EH (cell line): ENCODE measurements at regions not wholly inside any gene's neighbourhood (a gene's known extent, or its start where the extent isn't known, plus 50 kb on each side); places are given as distances from the start of the nearest gene placed in this dataset.
"Not testable (repeated sequence)": the region's sequence is repeated elsewhere in the genome, so short reads cannot be mapped to it uniquely, and the experiment has no call there.

ENCODE experiments used
- DNase-seq: peaks from one replicate; pipeline ENCODE4 v3.0.0-alpha.2; 2015; ENCODE audit warnings: low read depth

GRCh38 chr1:8169364-8170058 is 143.4 kb upstream of the ERRFI1 start:
- DNase-seq = peak; percentile 82

- no peak for DNase-seq
Observed at GRCh38 chr1:8167936-8168335, 141.8 kb upstream of the ERRFI1 start.

- DNase-seq = no peak
Observed at GRCh38 chr1:8166406-8166805, 140.3 kb upstream of the ERRFI1 start.

- peak; percentile 27 for DNase-seq
Observed at GRCh38 chr1:8165595-8166360, 139.7 kb upstream of the ERRFI1 start.

DNA sequence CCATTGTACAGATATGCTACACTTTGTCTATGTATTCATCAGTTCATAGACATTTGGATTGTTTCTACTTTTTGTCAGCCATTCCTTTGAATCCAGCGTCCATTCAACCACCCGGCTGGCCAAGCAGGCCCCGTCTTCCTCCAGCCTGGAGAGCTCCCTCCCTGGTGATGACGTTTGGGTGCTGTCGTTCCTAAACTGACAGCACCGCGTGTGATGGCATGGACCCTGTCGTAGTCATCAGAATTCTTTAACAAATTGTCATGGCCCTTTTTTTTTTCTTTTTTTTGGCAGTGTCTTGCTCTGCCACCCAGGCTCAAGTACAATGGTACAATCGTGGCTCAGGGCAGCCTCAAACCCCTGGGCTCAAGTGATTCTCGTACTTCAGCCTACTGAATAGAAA is 138.6 kb upstream of the ERRFI1 start:
- no peak for DNase-seq

DNA sequence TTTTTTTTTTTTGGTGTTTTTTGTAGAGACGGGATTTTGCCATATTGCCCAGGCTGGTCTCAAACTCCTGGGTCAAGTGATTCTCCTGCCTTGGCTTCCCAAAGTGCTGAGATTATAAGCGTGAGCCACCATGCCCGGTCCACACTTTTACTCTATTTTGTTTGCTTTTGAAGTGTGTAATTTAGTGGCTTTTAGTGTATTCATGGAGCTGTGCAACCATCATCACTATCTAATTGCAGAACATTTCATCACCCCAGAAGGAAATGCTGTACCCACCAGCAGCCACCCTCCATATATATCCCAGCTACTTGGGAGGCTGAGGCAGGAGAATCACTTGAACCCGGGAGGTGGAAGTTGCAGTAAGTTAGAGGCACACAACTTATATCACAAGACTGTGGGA is 136.9 kb upstream of the ERRFI1 start:
- no peak for DNase-seq

DNA sequence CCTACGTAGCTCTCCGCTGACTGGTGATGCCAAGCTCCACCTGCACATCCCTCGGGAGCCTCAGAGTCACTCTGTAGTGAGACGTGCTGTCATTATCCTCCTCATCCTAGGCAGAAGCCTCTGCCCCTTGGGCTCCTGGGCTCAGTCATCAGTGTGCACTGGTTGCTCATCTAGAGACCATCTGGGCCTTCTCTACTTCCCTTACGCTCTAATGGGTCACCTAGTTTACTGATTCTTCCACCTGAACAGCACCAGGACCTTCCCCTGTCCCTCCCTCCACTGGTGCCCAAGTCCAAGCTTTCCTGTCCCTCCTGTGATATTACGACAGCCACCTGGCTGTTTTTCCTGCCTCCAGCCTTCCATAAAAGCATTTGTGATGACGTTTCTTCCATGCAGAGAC is 136.1 kb upstream of the ERRFI1 start:
- DNase-seq = no peak

DNA sequence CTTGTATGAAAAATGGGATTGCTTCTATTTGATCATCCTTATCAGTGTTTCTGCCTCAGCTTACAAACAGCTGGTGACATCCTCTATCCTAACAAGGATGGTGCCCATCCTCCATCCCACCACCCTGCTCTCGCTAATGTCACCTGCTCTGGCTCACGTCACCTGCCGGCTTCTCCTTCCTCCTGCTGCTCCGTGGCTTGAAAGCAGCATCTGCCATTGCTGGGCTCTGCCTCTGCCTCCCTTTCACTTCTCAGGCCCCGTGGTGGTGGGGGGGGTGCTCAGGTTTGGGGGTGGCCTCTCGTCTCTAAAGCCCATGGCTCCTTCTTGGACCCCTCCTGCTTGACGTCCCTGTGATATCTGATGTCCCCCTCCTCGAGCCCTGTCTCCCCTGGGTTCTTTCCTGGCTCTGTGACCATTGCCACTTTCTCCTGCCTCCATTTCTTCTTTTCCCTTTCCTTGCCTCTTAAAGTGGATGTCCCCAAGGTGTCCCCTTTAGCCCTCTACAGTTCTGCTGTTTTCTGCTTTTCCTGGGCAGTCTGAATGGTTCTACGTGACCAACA is 135.5 kb upstream of the ERRFI1 start:
- DNase-seq = no peak

DNA sequence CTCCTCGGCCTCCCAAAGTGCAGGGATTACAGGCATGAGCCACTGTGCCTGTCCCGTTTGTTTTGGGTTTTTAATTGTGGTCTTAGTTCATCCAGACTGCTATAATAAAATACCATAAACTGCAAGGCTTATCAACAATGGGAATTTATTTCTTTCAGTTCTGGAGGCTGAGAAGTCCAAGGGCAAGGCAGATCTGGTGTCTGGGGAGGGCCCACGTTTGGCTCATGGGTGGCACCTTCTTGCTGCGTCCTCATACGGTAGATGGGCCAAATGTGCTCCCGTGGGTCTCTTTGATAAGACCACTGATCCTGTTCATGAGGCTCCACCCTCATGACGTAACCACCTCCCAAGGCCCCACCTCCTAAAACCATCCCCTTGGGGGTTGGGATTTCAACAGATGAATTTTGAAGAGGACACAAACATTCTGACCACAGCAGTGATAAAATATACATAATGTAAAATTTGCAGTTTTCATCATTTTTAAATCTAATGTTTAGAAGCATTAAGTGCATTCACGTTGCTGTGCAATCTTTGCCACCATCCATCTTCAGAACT is 133.4 kb upstream of the ERRFI1 start:
- no peak for DNase-seq

DNA sequence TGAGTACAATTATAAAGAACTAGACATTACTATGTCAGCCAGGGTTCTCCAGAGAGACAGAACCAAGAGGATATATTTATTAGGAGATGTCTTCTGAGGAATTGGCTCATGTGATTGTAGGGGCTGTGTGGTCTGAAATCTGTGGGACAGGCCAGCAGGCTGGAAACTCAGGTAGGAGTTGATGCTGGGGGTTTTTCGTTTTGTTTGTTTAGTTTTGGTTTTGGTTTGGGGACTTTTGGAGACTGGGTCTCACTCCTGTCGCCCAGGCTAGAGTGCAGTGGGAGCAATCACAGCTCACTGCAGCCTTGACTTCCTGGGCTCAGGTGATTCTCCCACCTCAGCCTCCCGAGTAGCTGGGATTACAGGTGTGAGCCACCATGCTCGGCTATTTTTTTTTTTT is 132.9 kb upstream of the ERRFI1 start:
- DNase-seq = no peak

DNA sequence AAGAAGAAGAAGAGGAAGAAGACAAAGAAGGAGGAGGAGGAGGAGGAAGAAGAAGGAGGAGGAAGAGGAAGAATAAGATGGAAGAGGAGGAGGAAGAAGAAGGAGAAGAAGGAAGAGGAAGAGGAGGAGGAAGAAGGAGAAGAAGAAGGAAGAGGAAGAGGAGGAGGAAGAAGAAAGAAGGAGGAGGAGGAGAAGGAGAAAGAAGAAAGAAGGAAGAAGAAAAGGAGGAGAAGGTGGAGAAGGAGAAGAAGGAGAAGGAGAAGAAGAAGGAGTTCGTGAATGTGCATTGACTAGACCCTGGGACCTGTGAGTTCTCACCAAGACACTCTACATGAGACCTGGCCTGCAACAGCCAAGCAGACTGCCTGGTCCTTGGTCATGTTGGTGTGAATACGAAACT is 131.7 kb upstream of the ERRFI1 start:
- DNase-seq = no peak

GRCh38 chr1:8155528-8156186 is 129.5 kb upstream of the ERRFI1 start:
- DNase-seq = peak; percentile 27

DNA sequence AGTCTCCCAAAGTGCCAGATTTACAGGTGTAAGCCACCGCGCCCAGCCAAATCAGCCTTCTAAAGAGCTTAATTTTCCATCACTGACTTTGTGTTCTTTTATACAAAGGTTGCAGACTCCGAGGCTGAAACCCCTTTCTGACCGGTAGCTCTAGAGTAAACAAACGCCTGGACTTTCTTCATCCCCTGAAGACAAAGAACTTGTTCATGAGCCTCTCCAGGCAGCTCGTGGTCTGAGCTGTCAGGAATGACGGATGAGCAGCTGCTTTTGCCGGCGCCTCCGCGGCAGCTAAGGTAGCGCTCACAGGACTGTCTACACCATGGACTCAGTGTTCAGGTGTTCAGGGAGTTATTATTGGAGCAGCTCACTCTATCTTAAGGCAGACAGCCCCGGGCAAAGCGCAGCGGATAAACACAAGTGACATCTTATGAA is 128.5 kb upstream of the ERRFI1 start:
- DNase-seq = no peak

DNA sequence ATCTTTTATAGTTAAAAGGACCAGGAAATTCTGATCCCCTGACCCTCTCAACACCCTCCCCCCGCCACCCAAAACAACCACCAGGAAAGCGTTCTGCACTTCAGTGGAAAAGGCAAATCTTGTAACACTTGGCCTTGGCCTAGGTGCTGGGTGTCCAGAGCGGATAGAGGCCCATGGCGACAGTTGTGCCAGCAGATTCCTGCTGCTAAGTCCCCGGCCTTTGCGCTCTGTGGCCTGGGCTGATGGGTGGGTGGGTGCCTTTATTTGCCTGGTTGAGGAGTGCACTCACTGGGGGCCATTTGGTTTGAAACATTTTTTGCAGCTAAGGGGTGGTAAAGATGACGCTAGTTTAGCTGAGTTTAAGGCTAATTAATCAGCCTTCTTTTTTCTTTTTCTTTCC is 127.9 kb upstream of the ERRFI1 start:
- DNase-seq = no peak

GRCh38 chr1:8152731-8153702 is 126.9 kb upstream of the ERRFI1 start:
- no peak for DNase-seq

- DNase-seq = no peak
Observed at GRCh38 chr1:8151647-8152046, 125.5 kb upstream of the ERRFI1 start.

DNA sequence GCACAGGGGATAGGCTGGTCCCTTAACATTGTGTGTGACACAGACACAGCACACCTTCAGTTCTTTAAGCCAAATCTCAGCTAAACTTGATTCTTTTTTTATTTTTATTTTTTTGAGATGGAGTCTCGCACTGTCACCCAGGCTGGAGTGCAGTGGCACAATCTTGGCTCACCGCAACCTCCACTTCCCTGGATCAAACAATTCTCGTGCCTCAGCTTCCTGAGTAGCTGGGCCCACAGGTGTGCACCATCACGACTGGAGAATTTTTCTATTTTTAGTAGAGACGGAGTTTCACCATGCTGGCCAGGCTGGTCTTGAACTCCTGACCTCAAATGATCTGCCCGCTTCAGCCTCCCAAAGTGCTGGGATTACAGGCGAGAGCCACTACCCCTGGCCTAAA is 123.6 kb upstream of the ERRFI1 start:
- DNase-seq = not testable (repeated sequence)

DNA sequence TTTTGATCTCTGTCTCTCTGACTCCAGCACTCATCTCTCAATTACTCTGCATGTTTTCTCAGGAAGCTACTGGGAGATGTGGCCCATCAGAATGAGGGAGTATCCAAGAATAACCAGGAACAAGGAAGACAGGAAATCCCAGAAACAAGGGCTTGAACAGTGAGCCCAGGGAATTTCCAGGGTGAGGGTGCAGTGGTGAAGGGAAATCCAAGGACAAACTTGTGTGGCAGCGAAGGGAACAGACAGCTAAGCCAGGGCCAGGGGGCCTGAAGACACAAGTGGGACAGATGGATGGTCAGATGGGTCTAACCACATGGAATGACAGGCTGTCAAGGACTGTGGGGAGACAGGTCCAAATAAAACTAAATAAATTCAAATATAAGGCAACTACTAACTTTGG is 121.8 kb upstream of the ERRFI1 start:
- DNase-seq = peak; percentile 21

DNA sequence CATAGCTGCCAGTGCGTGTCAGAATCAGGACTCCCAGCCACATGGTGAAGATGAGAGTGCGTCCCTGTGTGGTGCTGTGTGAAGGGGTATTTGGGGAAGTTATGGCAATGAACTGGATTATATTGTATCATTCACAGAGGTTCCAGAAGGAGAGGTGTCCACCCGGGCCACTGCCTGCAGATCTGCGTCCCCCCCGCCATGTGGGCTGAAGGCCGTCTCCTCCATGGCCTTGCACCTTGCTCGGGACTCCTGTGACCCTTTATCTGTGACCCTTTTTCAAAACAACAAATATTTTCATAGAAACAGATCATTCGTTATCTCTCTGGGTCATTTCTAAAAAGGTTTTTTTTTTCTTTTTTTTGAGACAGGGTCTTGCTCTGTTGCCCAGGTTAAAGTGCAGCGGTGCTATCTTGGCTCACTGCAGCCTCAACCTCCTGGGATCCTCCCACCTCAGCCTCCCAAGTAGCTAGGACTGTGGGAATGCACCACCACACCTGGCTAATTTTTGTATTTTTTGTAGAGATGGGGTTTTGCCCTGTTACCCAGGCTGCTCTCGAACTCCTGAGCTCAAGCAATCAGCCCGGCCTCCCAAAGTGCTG is 120.2 kb upstream of the ERRFI1 start:
- no peak for DNase-seq

DNA sequence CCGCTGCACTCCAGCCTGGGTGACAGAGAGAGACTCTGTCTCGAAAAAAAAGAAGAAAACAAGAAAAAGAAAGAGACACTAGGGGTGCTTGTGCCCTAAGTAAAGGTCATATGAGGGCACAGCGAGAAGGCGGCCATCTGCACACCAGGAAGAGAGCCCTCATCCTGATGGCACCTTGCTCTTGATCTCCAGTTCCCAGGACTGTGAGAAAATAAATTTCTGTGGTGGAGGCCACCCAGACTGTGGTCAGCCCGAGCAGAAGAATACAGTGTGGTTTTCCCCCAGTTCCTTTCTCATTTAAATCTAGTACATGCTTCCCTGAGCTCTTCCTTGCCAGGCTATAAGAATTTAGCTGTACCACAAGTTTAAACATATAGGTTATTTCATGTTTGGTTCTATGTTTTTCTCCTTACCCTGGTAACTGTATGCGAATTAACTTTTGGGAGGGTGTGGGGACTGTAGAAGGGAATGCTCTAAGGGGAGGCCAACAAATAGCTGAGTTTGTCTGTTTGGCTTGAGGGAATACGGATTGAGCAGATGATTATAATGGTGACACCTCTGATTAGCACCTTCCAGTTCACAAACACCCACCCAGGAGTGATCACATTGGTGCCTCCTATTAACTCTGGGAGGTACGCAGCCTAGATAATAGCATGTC is 119.6 kb upstream of the ERRFI1 start:
- no peak for DNase-seq
